Trophoblast cell (in vitro differentiated cells and primary cell): ENCODE measurements at regions not wholly inside any gene's neighbourhood (a gene's known extent, or its start where the extent isn't known, plus 50 kb on each side); places are given as distances from the start of the nearest gene placed in this dataset.
"Not testable (repeated sequence)": the region's sequence is repeated elsewhere in the genome, so short reads cannot be mapped to it uniquely, and the experiment has no call there.

Experiments used
- DNase-seq, 2 donors: peaks; one replicate each; pipeline ENCODE4 v3.0.0-alpha.2; 2016
- H2AFZ ChIP-seq: 2 replicates; pipeline ENCODE4 v1.6.1; 2013; ENCODE audit warnings: low read length, moderate library complexity, mild to moderate bottlenecking; ENCODE audit not compliant: insufficient read depth, poor library complexity
- H2AK5ac ChIP-seq: 2 replicates; pipeline ENCODE4 v1.6.1; 2013; ENCODE audit warnings: mild to moderate bottlenecking, low read length
- H2BK120ac ChIP-seq: 2 replicates; pipeline ENCODE4 v1.6.1; 2013; ENCODE audit warnings: low read length, mild to moderate bottlenecking, moderate library complexity; ENCODE audit not compliant: insufficient read depth, poor library complexity
- H2BK12ac ChIP-seq: 2 replicates; pipeline ENCODE4 v1.6.1; 2013; ENCODE audit warnings: mild to moderate bottlenecking, low read length, moderate library complexity
- H2BK5ac ChIP-seq: 2 replicates; pipeline ENCODE4 v1.6.1; 2013; ENCODE audit warnings: low read length, low read depth, moderate library complexity, mild to moderate bottlenecking; ENCODE audit not compliant: poor library complexity
- H3K14ac ChIP-seq: 2 replicates; pipeline ENCODE4 v1.6.1; 2013; ENCODE audit warnings: mild to moderate bottlenecking, low read length
- H3K18ac ChIP-seq: 2 replicates; pipeline ENCODE4 v1.6.1; 2013; ENCODE audit warnings: mild to moderate bottlenecking, low read length
- H3K23ac ChIP-seq: 2 replicates; pipeline ENCODE4 v1.6.1; 2013; ENCODE audit warnings: low read length
- H3K27ac ChIP-seq: 2 replicates; pipeline ENCODE4 v1.5.1; 2013; ENCODE audit warnings: low read depth, mild to moderate bottlenecking, inconsistent platforms, low read length, moderate library complexity
- H3K27me3 ChIP-seq: 2 replicates; pipeline ENCODE4 v1.6.1; 2013; ENCODE audit warnings: inconsistent platforms, mild to moderate bottlenecking, low read length, moderate library complexity; ENCODE audit not compliant: insufficient read depth
- H3K36me3 ChIP-seq, 2 experiments: 1 replicate in 1 of 2; 2 replicates in 1 of 2; pipeline ENCODE4 v1.6.1; 2013; ENCODE audit warnings: low read length in 2 of 2, mild to moderate bottlenecking in 2 of 2, moderate library complexity in 1 of 2; ENCODE audit not compliant: insufficient read depth in 2 of 2, control insufficient read depth in 1 of 2
- H3K4ac ChIP-seq: 2 replicates; pipeline ENCODE4 v1.6.1; 2013; ENCODE audit warnings: low read depth, mild to moderate bottlenecking, low read length, moderate library complexity
- H3K4me1 ChIP-seq, 2 experiments: 1 replicate in 1 of 2; 2 replicates in 1 of 2; pipeline ENCODE4 v1.6.1; 2013; ENCODE audit warnings: low read length in 2 of 2, mild to moderate bottlenecking in 2 of 2, moderate library complexity in 1 of 2; ENCODE audit not compliant: insufficient read depth in 2 of 2, control insufficient read depth in 1 of 2
- H3K4me2 ChIP-seq: 2 replicates; pipeline ENCODE4 v1.6.1; 2013; ENCODE audit warnings: inconsistent platforms, mild to moderate bottlenecking, low read length, moderate library complexity
- H3K4me3 ChIP-seq: 2 replicates; pipeline ENCODE4 v1.5.1; 2013; ENCODE audit warnings: mild to moderate bottlenecking, low read depth, low read length, inconsistent platforms
- H3K79me1 ChIP-seq: one replicate; pipeline ENCODE4 v1.6.1; 2013; ENCODE audit warnings: low read length
- H3K79me2 ChIP-seq: 2 replicates; pipeline ENCODE4 v1.6.1; 2013; ENCODE audit warnings: low read length, mild to moderate bottlenecking; ENCODE audit not compliant: control insufficient read depth, insufficient read depth, poor library complexity
- H3K9ac ChIP-seq: 2 replicates; pipeline ENCODE4 v1.6.1; 2013; ENCODE audit warnings: mild to moderate bottlenecking, low read length
- H3K9me3 ChIP-seq: 2 replicates; pipeline ENCODE4 v1.6.1; 2013; ENCODE audit warnings: low read depth, mild to moderate bottlenecking, control low read depth, inconsistent platforms, low read length; ENCODE audit not compliant: insufficient read depth
- H4K12ac ChIP-seq: 2 replicates; pipeline ENCODE4 v1.6.1; 2013; ENCODE audit warnings: low read depth, mild to moderate bottlenecking, low read length, moderate library complexity
- H4K8ac ChIP-seq: 2 replicates; pipeline ENCODE4 v1.6.1; 2013; ENCODE audit warnings: low read depth, mild to moderate bottlenecking, low read length, moderate library complexity
- H4K91ac ChIP-seq: one replicate; pipeline ENCODE4 v1.6.1; 2013; ENCODE audit warnings: low read depth, mild to moderate bottlenecking, low read length, moderate library complexity
- WGBS: extraction: QIAGEN DNeasy Blood & Tissue Kit; methylation state at CpG from one replicate; pipeline ENCODE4 v1.1.7; 2013; ENCODE audit warnings: missing lambda C conversion rate; ENCODE audit not compliant: insufficient read length, insufficient coverage; ENCODE audit errors: extremely low coverage; 5-methylcytosine and 5-hydroxymethylcytosine counted together

GRCh38 chr5:7274203-7274602 lies 121.7 kb upstream of the ADCY2 start:
- H3K9ac ChIP-seq: no peak overlapping the region
- H2BK120ac ChIP-seq: no peak overlapping the region
- H3K4me3 ChIP-seq: no peak overlapping the region
- H3K79me2 ChIP-seq: no peaks in the 10 kb centered on the region
- no peak overlapping the region for H2BK12ac ChIP-seq
- H3K4ac ChIP-seq: no peak overlapping the region
- H3K79me1 ChIP-seq: no peaks in the 10 kb centered on the region
- no peak overlapping the region for H4K91ac ChIP-seq
- H4K8ac ChIP-seq: no peak overlapping the region
- no peaks in the 10 kb centered on the region for H3K4me1 ChIP-seq
- no peak for DNase-seq
- H2BK5ac ChIP-seq: no peak overlapping the region
- H3K27me3 ChIP-seq: no peaks in the 10 kb centered on the region
- H2AK5ac ChIP-seq: no peak overlapping the region
- no peak overlapping the region for H3K27ac ChIP-seq
- H3K4me2 ChIP-seq: no peak overlapping the region
- no peak overlapping the region for H4K12ac ChIP-seq
- no peak overlapping the region for H3K23ac ChIP-seq
- no peak overlapping the region for H3K18ac ChIP-seq
- WGBS: no CpG with 5 or more reads among the region's 6 CpGs
- no peaks in the 10 kb centered on the region for H3K9me3 ChIP-seq
- no peak overlapping the region for H2AFZ ChIP-seq
- H3K36me3 ChIP-seq: no peaks in the 10 kb centered on the region
- no peak overlapping the region for H3K14ac ChIP-seq

GRCh38 chr5:7289634-7290033 lies 106.3 kb upstream of the ADCY2 start:
- not testable (repeated sequence) for H2AFZ ChIP-seq, H3K4me2 ChIP-seq, H2BK12ac ChIP-seq, DNase-seq, H3K27me3 ChIP-seq, H3K79me1 ChIP-seq, H3K36me3 ChIP-seq, H2BK120ac ChIP-seq, H3K9me3 ChIP-seq, H3K27ac ChIP-seq, H3K4me3 ChIP-seq, H3K79me2 ChIP-seq, H4K8ac ChIP-seq, H2BK5ac ChIP-seq, H3K23ac ChIP-seq, H4K12ac ChIP-seq, H3K9ac ChIP-seq, H3K4me1 ChIP-seq, H2AK5ac ChIP-seq, H3K4ac ChIP-seq, H3K18ac ChIP-seq, H4K91ac ChIP-seq, H3K14ac ChIP-seq
- WGBS: no CpG with 5 or more reads among the region's 46 CpGs

- H4K12ac ChIP-seq, DNase-seq, H3K9me3 ChIP-seq, H3K4me3 ChIP-seq, H3K4me1 ChIP-seq, H3K18ac ChIP-seq, H2BK12ac ChIP-seq, H3K36me3 ChIP-seq, H3K79me2 ChIP-seq, H2BK5ac ChIP-seq, H4K8ac ChIP-seq, H2BK120ac ChIP-seq, H3K23ac ChIP-seq, H3K4ac ChIP-seq, H3K27me3 ChIP-seq, H3K9ac ChIP-seq, H3K27ac ChIP-seq, H3K14ac ChIP-seq, H2AFZ ChIP-seq, H2AK5ac ChIP-seq, H4K91ac ChIP-seq, H3K4me2 ChIP-seq, H3K79me1 ChIP-seq: not testable (repeated sequence)
- no CpG with 5 or more reads among the region's 8 CpGs for WGBS
Measured at GRCh38 chr5:7297821-7298220, 98.1 kb upstream of the ADCY2 start.

DNA sequence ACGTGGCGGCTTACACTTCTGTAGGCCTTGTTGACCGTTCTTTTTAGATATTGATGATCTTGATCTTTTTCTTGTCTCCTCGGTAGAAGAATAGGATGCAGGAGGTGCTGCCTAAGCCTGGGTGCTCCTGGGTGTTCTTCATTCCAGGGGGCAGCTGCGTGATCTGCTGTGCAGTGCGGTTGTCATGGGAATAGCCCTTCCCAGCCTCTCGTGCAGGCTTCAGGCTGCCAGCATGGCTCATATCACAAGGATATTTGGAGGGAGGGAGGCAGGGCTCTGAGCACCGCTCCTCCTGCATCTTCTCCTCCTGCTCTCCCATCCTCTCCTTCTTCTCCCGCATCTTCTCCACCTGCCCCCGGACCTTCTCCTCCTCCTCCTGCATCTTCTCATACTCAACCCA lies 96.2 kb upstream of the ADCY2 start:
- H4K91ac ChIP-seq, H3K79me1 ChIP-seq, H3K27me3 ChIP-seq, H2AK5ac ChIP-seq, H3K4me2 ChIP-seq, H2BK5ac ChIP-seq, H3K18ac ChIP-seq, H2BK12ac ChIP-seq, H4K12ac ChIP-seq, H3K79me2 ChIP-seq, H3K23ac ChIP-seq, H2AFZ ChIP-seq, H3K4me3 ChIP-seq, H4K8ac ChIP-seq, DNase-seq, H3K4me1 ChIP-seq, H3K9me3 ChIP-seq, H3K27ac ChIP-seq, H3K4ac ChIP-seq, H3K14ac ChIP-seq, H3K9ac ChIP-seq, H3K36me3 ChIP-seq, H2BK120ac ChIP-seq: not testable (repeated sequence)
- no CpG with 5 or more reads among the region's 10 CpGs for WGBS
